ENCODE measurements at regions not wholly inside any gene's neighbourhood (a gene's known extent, or its start where the extent isn't known, plus 50 kb on each side); places are given as distances from the start of the nearest gene placed in this dataset.

GRCh38 chr2:120448961-120449810 lies 103.2 kb downstream of the INHBB start:
- H3K9me3 ChIP-seq = no peaks in the 10 kb centered on the region
- H3K27ac ChIP-seq = peak overlapping the region in 2 of 3 donors; percentile 18 to 38
- no peak overlapping the region for H3K4me3 ChIP-seq (replicated peaks in 1 of 3)
- TF ChIP-seq CTCF (IDR thresholded peaks at IDR 0.05) (no peak), POLR2A (IDR thresholded peaks at IDR 0.05) (no peak)
- WGBS, 2 donors = 62 to 69% methylated on average over 15 of the region's 15 CpGs
- no peaks in the 10 kb centered on the region for H3K36me3 ChIP-seq
- peak; percentile 51 to 57 for DNase-seq
- H3K27me3 ChIP-seq = no peaks in the 10 kb centered on the region
- intact Hi-C loops (cut with DNase I) = no loop called here
- peaks cover 0 to 11% of the 10 kb centered on the region in 2 donors for H3K4me1 ChIP-seq

- H3K9me3 ChIP-seq = no peaks in the 10 kb centered on the region
- H3K36me3 ChIP-seq = no peaks in the 10 kb centered on the region
- no peak overlapping the region for H3K27ac ChIP-seq
- 93 to 94% methylated on average over 12 of the region's 12 CpGs for WGBS, 2 donors
- intact Hi-C loops (cut with DNase I) = no loop called here
- H3K4me1 ChIP-seq = peaks cover 0 to 5% of the 10 kb centered on the region in 2 donors
- H3K27me3 ChIP-seq = no peaks in the 10 kb centered on the region
- H3K4me3 ChIP-seq (replicated peaks in 1 of 3) = no peak overlapping the region
- DNase-seq = no peak
- TF ChIP-seq CTCF (IDR thresholded peaks at IDR 0.05) (no peak), POLR2A (IDR thresholded peaks at IDR 0.05) (no peak)
These were observed 104.4 kb downstream of the INHBB start for GRCh38 chr2:120450196-120450820.

GRCh38 chr2:120451334-120451733 lies 105.4 kb downstream of the INHBB start:
- Histone ChIP-seq H3K4me3 (replicated peaks in 1 of 3) (no peak overlapping the region), H3K9me3 (no peaks in the 10 kb centered on the region), H3K27ac (no peak overlapping the region), H3K4me1 (peaks cover 0 to 5% of the 10 kb centered on the region in 2 donors), H3K36me3 (no peaks in the 10 kb centered on the region), H3K27me3 (no peaks in the 10 kb centered on the region)
- no peak for TF ChIP-seq CTCF (IDR thresholded peaks at IDR 0.05)
- TF ChIP-seq POLR2A (IDR thresholded peaks at IDR 0.05) = no peak
- intact Hi-C loops (cut with DNase I) = no loop called here
- DNase-seq = no peak
- WGBS, 2 donors = 83 to 90% methylated on average over 4 to 6 of the region's 6 CpGs

GRCh38 chr2:120452131-120452530 lies 106.2 kb downstream of the INHBB start:
- WGBS, 2 donors = 74 to 77% methylated on average over 4 to 7 of the region's 7 CpGs
- Histone ChIP-seq H3K27me3 (no peaks in the 10 kb centered on the region), H3K9me3 (no peaks in the 10 kb centered on the region), H3K4me1 (peaks cover 0 to 5% of the 10 kb centered on the region in 2 donors), H3K4me3 (replicated peaks in 1 of 3) (no peak overlapping the region), H3K36me3 (no peaks in the 10 kb centered on the region), H3K27ac (no peak overlapping the region)
- no peak for DNase-seq
- TF ChIP-seq POLR2A (IDR thresholded peaks at IDR 0.05) = no peak
- TF ChIP-seq CTCF (IDR thresholded peaks at IDR 0.05) = no peak
- intact Hi-C loops (cut with DNase I) = no loop called here
